ENCODE measurements at regions not wholly inside any gene's neighbourhood (a gene's known extent, or its start where the extent isn't known, plus 50 kb on each side); places are given as distances from the start of the nearest gene placed in this dataset.
A peak's percentile ranks its signal among the peaks of the same experiment; 100 is the strongest.

GRCh38 chrX:40931921-40932320, 153.3 kb upstream of the USP9X start:
- WGBS, 2 donors, result 77 to 79% methylated on average over 2 of the region's 2 CpGs
- Histone ChIP-seq H3K27me3 (ENCODE audit: control insufficient read depth in 1 of 2, insufficient read depth in 2 of 2, low read length in 2 of 2) (no peaks in the 10 kb centered on the region), H3K9me3 (ENCODE audit: control insufficient read depth in 2 of 2, insufficient read depth in 1 of 2, low read depth in 1 of 2, low read length in 1 of 2) (peaks cover 0 to 4% of the 10 kb centered on the region in 2 donors), H3K27ac (ENCODE audit: low read depth in 2 of 2, low read length in 1 of 2) (peak overlapping the region in 1 of 2 donors; percentile 18), H3K4me1 (ENCODE audit: control insufficient read depth in 2 of 2, insufficient read depth in 2 of 2, low read length in 1 of 2) (peaks cover 0 to 3% of the 10 kb centered on the region in 2 donors), H3K36me3 (ENCODE audit: control insufficient read depth in 2 of 2, insufficient read depth in 2 of 2, low read length in 1 of 2) (no peaks in the 10 kb centered on the region), H3K4me3 (ENCODE audit: low read depth in 1 of 2, low read length in 2 of 2) (no peak overlapping the region)

DNA sequence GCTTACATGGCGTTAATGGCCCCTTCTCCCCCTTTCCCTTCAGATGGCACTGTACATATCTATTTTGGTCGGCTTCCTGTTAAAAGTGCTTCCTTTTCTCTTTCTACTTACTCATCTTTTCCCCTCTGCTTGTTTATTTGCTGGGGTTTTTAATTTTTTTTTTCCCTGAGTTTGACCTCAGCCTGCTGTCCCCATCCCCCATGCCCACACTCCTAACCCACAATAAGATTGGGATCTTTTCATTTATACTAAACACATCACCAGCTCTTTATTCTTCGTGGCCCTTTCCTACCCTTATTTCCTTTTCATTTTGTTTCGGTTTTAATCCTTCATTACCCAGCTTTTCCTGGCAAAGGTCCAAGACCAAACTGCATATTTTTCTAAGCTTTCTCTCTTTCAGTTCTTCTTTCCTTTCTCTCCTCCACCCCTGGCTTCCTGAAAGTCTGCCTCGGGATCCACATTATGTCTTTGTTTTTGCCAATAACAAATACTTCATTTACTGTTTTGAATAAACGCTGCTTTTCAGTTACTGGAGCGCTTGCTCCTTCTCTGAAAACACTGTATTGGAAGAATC, 152.0 kb upstream of the USP9X start:
- no peak overlapping the region for H3K4me3 ChIP-seq (ENCODE audit: low read depth in 1 of 2, low read length in 2 of 2)
- H3K27ac ChIP-seq (ENCODE audit: low read depth in 2 of 2, low read length in 1 of 2), result peak overlapping the region in 1 of 2 donors; percentile 7
- H3K9me3 ChIP-seq (ENCODE audit: control insufficient read depth in 2 of 2, insufficient read depth in 1 of 2, low read depth in 1 of 2, low read length in 1 of 2), result peaks cover 0 to 4% of the 10 kb centered on the region in 2 donors
- H3K36me3 ChIP-seq (ENCODE audit: control insufficient read depth in 2 of 2, insufficient read depth in 2 of 2, low read length in 1 of 2), result no peaks in the 10 kb centered on the region
- H3K27me3 ChIP-seq (ENCODE audit: control insufficient read depth in 1 of 2, insufficient read depth in 2 of 2, low read length in 2 of 2), result no peaks in the 10 kb centered on the region
- 10 to 37% methylated on average over 7 of the region's 7 CpGs for WGBS, 2 donors
- peaks cover 0 to 4% of the 10 kb centered on the region in 2 donors for H3K4me1 ChIP-seq (ENCODE audit: control insufficient read depth in 2 of 2, insufficient read depth in 2 of 2, low read length in 1 of 2)

DNA sequence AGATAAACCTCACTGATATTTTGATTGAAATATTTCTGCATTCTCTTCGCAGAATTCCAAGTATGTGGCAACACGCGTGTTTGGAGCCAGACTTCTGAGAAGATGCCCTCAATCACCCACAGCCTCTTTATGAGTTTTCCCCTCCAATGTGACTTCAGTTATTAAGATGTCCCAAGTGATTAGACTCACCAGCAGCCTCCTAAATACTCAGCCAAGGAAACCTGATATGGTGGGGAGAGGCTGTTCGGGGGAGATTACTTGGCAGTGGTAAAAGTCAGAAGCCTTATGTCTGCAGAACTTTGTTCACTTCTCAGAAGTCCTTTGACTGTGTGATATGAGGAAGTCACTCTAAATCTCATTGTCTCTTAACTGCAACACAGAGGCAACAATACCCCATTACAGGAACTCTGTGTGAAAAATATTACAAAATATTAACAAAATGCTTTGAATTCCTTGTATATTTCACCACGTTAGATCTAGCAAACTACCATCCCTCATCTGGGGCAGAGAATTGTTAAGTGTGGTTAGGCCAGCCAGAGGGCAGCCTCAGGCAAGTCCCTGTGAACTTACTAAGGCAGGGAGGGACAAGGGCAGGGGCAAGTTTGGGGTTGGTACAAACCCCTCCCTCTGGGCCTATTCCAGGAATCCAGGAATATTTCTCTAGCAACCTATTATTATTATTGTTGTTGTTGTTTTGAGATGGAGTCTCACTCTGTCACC, 151.4 kb upstream of the USP9X start:
- 4 to 39% methylated on average over 5 of the region's 5 CpGs for WGBS, 2 donors
- Histone ChIP-seq H3K4me1 (ENCODE audit: control insufficient read depth in 2 of 2, insufficient read depth in 2 of 2, low read length in 1 of 2) (peaks cover 0 to 4% of the 10 kb centered on the region in 2 donors), H3K27me3 (ENCODE audit: control insufficient read depth in 1 of 2, insufficient read depth in 2 of 2, low read length in 2 of 2) (no peaks in the 10 kb centered on the region), H3K9me3 (ENCODE audit: control insufficient read depth in 2 of 2, insufficient read depth in 1 of 2, low read depth in 1 of 2, low read length in 1 of 2) (no peaks in the 10 kb centered on the region), H3K27ac (ENCODE audit: low read depth in 2 of 2, low read length in 1 of 2) (peak overlapping the region; percentile 7 to 16), H3K36me3 (ENCODE audit: control insufficient read depth in 2 of 2, insufficient read depth in 2 of 2, low read length in 1 of 2) (no peaks in the 10 kb centered on the region), H3K4me3 (ENCODE audit: low read depth in 1 of 2, low read length in 2 of 2) (no peak overlapping the region)

DNA sequence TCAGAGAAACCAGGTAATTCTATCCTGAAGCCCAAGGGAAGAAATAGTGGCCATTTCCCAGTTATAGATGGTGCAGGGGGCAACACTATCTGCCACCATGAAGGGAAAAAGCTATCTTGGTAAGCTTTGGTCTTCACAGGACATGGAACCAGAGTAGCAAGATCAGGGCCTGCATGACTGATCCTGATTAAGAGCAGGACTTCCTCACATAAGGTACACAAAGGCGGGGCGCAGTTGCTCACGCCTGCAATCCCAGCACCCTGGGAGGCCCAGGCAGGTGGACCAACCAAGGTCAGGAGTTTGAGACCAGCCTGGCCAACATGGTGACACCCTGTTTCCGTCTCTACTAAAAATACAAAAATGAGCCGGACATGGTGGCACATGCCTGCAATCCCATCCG, 148.4 kb upstream of the USP9X start:
- whole genome bisulfite sequencing, 2 donors, result 90 to 92% methylated on average over 6 of the region's 6 CpGs
- no peaks in the 10 kb centered on the region for H3K27me3 ChIP-seq (ENCODE audit: control insufficient read depth in 1 of 2, insufficient read depth in 2 of 2, low read length in 2 of 2)

DNA sequence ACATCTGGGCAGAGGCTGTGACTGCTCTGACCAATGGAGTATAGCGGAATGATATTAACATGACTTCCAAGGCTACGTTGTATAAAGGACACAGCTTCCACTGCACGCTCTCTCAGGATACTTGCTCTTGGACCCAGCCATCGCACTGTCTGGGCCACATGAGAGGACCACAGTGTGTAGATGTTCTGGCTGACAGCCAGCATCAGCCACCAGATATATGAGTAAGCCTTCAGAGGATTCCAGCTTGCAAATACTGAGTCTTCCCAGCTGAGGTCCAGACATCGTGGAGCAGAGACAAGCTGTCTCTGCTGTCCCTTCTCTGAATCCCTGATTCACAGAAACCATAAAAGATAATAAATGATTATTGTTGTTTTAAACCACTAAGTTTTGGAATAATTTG, 146.8 kb upstream of the USP9X start:
- Histone ChIP-seq H3K36me3 (ENCODE audit: control insufficient read depth in 2 of 2, insufficient read depth in 2 of 2, low read length in 1 of 2) (no peaks in the 10 kb centered on the region), H3K4me3 (ENCODE audit: low read depth in 1 of 2, low read length in 2 of 2) (no peak overlapping the region), H3K27ac (ENCODE audit: low read depth in 2 of 2, low read length in 1 of 2) (no peak overlapping the region), H3K4me1 (ENCODE audit: control insufficient read depth in 2 of 2, insufficient read depth in 2 of 2, low read length in 1 of 2) (peaks cover 0 to 4% of the 10 kb centered on the region in 2 donors), H3K27me3 (ENCODE audit: control insufficient read depth in 1 of 2, insufficient read depth in 2 of 2, low read length in 2 of 2) (no peaks in the 10 kb centered on the region), H3K9me3 (ENCODE audit: control insufficient read depth in 2 of 2, insufficient read depth in 1 of 2, low read depth in 1 of 2, low read length in 1 of 2) (no peaks in the 10 kb centered on the region)
- 79 to 85% methylated on average over 5 of the region's 5 CpGs for WGBS, 2 donors

More for the DNA sequence above, 148.4 kb upstream of the USP9X start:
- no peak overlapping the region for H3K4me3 ChIP-seq (ENCODE audit: low read depth in 1 of 2, low read length in 2 of 2)
- no peaks in the 10 kb centered on the region for H3K9me3 ChIP-seq (ENCODE audit: control insufficient read depth in 2 of 2, insufficient read depth in 1 of 2, low read depth in 1 of 2, low read length in 1 of 2)
- no peak overlapping the region for H3K27ac ChIP-seq (ENCODE audit: low read depth in 2 of 2, low read length in 1 of 2)
- peaks cover 0 to 4% of the 10 kb centered on the region in 2 donors for H3K4me1 ChIP-seq (ENCODE audit: control insufficient read depth in 2 of 2, insufficient read depth in 2 of 2, low read length in 1 of 2)
- no peaks in the 10 kb centered on the region for H3K36me3 ChIP-seq (ENCODE audit: control insufficient read depth in 2 of 2, insufficient read depth in 2 of 2, low read length in 1 of 2)

DNA sequence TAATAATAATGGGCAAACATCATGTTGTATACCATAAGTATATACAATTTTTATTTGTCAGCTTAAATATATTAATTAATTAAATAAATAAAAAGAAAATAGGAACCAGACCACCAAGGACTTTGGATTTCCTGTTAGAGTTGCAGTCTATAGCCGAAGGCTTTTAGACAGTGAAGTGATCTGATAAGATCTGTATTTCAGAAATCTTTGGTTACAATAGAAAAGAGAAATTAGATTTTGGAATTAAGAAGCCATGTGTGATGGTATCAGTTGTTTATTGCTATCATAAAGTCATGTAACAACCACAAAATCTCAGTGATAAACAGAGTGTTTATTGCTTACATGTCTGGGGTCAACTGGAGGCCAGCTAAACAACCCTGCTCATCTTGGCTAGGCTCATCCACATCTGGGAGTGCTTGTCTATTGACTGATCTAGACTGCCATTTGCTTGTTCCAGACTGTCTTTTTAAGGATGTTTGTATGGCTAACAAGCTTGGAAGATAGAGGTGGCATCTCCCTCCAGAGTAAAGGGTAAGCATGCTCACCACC, 142.1 kb upstream of the USP9X start:
- no peak overlapping the region for H3K4me3 ChIP-seq (ENCODE audit: low read depth in 1 of 2, low read length in 2 of 2)
- no peaks in the 10 kb centered on the region for H3K4me1 ChIP-seq (ENCODE audit: control insufficient read depth in 2 of 2, insufficient read depth in 2 of 2, low read length in 1 of 2)
- no peaks in the 10 kb centered on the region for H3K36me3 ChIP-seq (ENCODE audit: control insufficient read depth in 2 of 2, insufficient read depth in 2 of 2, low read length in 1 of 2)
- 87 to 91% methylated on average over 1 of the region's 1 CpG for WGBS, 2 donors
- no peaks in the 10 kb centered on the region for H3K9me3 ChIP-seq (ENCODE audit: control insufficient read depth in 2 of 2, insufficient read depth in 1 of 2, low read depth in 1 of 2, low read length in 1 of 2)
- H3K27ac ChIP-seq (ENCODE audit: low read depth in 2 of 2, low read length in 1 of 2), result no peak overlapping the region
- no peaks in the 10 kb centered on the region for H3K27me3 ChIP-seq (ENCODE audit: control insufficient read depth in 1 of 2, insufficient read depth in 2 of 2, low read length in 2 of 2)

DNA sequence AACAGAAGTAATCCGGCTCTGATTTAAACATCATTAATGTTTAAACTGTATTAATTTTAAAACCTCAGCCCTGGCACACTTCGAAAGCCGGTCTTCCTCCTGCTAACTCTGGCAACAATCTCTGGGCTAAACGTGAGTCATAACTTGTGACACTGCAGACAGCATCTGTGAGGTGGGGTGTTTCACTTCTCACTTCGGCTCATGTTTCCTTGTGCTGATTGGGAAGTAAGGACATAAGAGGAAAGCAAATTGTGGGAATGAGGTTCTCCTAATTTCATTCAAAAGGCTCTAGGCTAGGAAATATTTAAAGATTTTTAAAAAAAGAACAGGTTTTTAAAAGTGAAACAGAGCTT, 139.9 kb upstream of the USP9X start:
- H3K4me3 ChIP-seq (ENCODE audit: low read depth in 1 of 2, low read length in 2 of 2), result no peak overlapping the region
- no peak overlapping the region for H3K27ac ChIP-seq (ENCODE audit: low read depth in 2 of 2, low read length in 1 of 2)

DNA sequence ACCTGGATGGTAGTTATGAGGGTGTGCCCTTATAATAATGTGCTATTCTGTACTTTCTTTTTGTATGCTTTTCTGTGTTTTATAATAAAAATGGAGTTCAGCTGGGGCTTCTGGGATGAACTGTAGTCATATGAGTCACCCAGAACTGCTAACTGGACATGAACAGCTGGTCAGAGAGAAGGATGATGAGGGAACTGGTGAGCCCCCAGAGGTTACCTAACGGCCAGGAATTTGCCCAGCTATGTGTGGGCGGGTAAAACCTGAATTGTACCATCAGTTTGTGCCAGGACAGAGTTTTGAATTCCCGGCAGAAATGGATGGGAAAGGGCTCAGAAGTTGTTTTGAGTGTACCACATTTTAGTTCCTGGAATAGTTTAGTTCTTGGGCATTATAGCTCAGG, 138.0 kb upstream of the USP9X start:
- H3K27ac ChIP-seq (ENCODE audit: low read depth in 2 of 2, low read length in 1 of 2), result no peak overlapping the region
- no peaks in the 10 kb centered on the region for H3K4me1 ChIP-seq (ENCODE audit: control insufficient read depth in 2 of 2, insufficient read depth in 2 of 2, low read length in 1 of 2)
- no peaks in the 10 kb centered on the region for H3K36me3 ChIP-seq (ENCODE audit: control insufficient read depth in 2 of 2, insufficient read depth in 2 of 2, low read length in 1 of 2)
- H3K27me3 ChIP-seq (ENCODE audit: control insufficient read depth in 1 of 2, insufficient read depth in 2 of 2, low read length in 2 of 2), result peaks cover 0 to 2% of the 10 kb centered on the region in 2 donors
- 31 to 63% methylated on average over 3 of the region's 3 CpGs for WGBS, 2 donors
- no peaks in the 10 kb centered on the region for H3K9me3 ChIP-seq (ENCODE audit: control insufficient read depth in 2 of 2, insufficient read depth in 1 of 2, low read depth in 1 of 2, low read length in 1 of 2)
- no peak overlapping the region for H3K4me3 ChIP-seq (ENCODE audit: low read depth in 1 of 2, low read length in 2 of 2)

More for the DNA sequence above, 139.9 kb upstream of the USP9X start:
- no peaks in the 10 kb centered on the region for H3K9me3 ChIP-seq (ENCODE audit: control insufficient read depth in 2 of 2, insufficient read depth in 1 of 2, low read depth in 1 of 2, low read length in 1 of 2)
- H3K4me1 ChIP-seq (ENCODE audit: control insufficient read depth in 2 of 2, insufficient read depth in 2 of 2, low read length in 1 of 2), result no peaks in the 10 kb centered on the region
- 6 to 32% methylated on average over 5 of the region's 5 CpGs for WGBS, 2 donors
- no peaks in the 10 kb centered on the region for H3K36me3 ChIP-seq (ENCODE audit: control insufficient read depth in 2 of 2, insufficient read depth in 2 of 2, low read length in 1 of 2)
- no peaks in the 10 kb centered on the region for H3K27me3 ChIP-seq (ENCODE audit: control insufficient read depth in 1 of 2, insufficient read depth in 2 of 2, low read length in 2 of 2)

GRCh38 chrX:40949071-40949470, 136.2 kb upstream of the USP9X start:
- H3K4me1 ChIP-seq (ENCODE audit: control insufficient read depth in 2 of 2, insufficient read depth in 2 of 2, low read length in 1 of 2), result no peaks in the 10 kb centered on the region

GRCh38 chrX:40950546-40950945, 134.7 kb upstream of the USP9X start:
- H3K36me3 ChIP-seq (ENCODE audit: control insufficient read depth in 2 of 2, insufficient read depth in 2 of 2, low read length in 1 of 2), result no peaks in the 10 kb centered on the region
- H3K4me1 ChIP-seq (ENCODE audit: control insufficient read depth in 2 of 2, insufficient read depth in 2 of 2, low read length in 1 of 2), result no peaks in the 10 kb centered on the region
- H3K4me3 ChIP-seq (ENCODE audit: low read depth in 1 of 2, low read length in 2 of 2), result no peak overlapping the region

More at GRCh38 chrX:40949071-40949470, 136.2 kb upstream of the USP9X start:
- H3K9me3 ChIP-seq (ENCODE audit: control insufficient read depth in 2 of 2, insufficient read depth in 1 of 2, low read depth in 1 of 2, low read length in 1 of 2), result no peaks in the 10 kb centered on the region
- no peaks in the 10 kb centered on the region for H3K36me3 ChIP-seq (ENCODE audit: control insufficient read depth in 2 of 2, insufficient read depth in 2 of 2, low read length in 1 of 2)
- no peak overlapping the region for H3K4me3 ChIP-seq (ENCODE audit: low read depth in 1 of 2, low read length in 2 of 2)
- WGBS, 2 donors, result 80 to 81% methylated on average over 7 of the region's 7 CpGs
- H3K27ac ChIP-seq (ENCODE audit: low read depth in 2 of 2, low read length in 1 of 2), result no peak overlapping the region
- peaks cover 0 to 4% of the 10 kb centered on the region in 2 donors for H3K27me3 ChIP-seq (ENCODE audit: control insufficient read depth in 1 of 2, insufficient read depth in 2 of 2, low read length in 2 of 2)

More at GRCh38 chrX:40950546-40950945, 134.7 kb upstream of the USP9X start:
- H3K9me3 ChIP-seq (ENCODE audit: control insufficient read depth in 2 of 2, insufficient read depth in 1 of 2, low read depth in 1 of 2, low read length in 1 of 2), result no peaks in the 10 kb centered on the region
- H3K27me3 ChIP-seq (ENCODE audit: control insufficient read depth in 1 of 2, insufficient read depth in 2 of 2, low read length in 2 of 2), result peaks cover 0 to 4% of the 10 kb centered on the region in 2 donors
- WGBS, 2 donors, result 63 to 88% methylated on average over 1 of the region's 1 CpG
- H3K27ac ChIP-seq (ENCODE audit: low read depth in 2 of 2, low read length in 1 of 2), result no peak overlapping the region
